Right lobe of liver (tissue), 6 donors: ENCODE measurements at regions not wholly inside any gene's neighbourhood (a gene's known extent, or its start where the extent isn't known, plus 50 kb on each side); places are given as distances from the start of the nearest gene placed in this dataset.

Experiments
- ATAC-seq, 4 donors: fragments of 200-7000 bp; cut with Tn5 transposase; one replicate each; pipeline ENCODE4 v1.9.1; 2020; ENCODE audit warnings: mild to moderate bottlenecking in 4 of 4, moderate library complexity in 4 of 4
- DNase-seq, 3 donors: peaks; one replicate each; pipeline ENCODE4 v3.0.0-alpha.2; 2020
- H3K27ac ChIP-seq, 3 donors: fragments of 200-600 bp; one replicate each; pipeline ENCODE4 v1.8.0; 2022
- H3K27me3 ChIP-seq, 2 donors: fragments of 200-600 bp; one replicate each; pipeline ENCODE4 v1.8.0; 2022
- H3K36me3 ChIP-seq, 4 donors: fragments of 200-600 bp; sonication (generic) in 1 of 4; one replicate each; pipeline versions ENCODE4 v1.5.1 to v1.8.0; 2017 to 2022; ENCODE audit warnings: control low read depth in 1 of 4
- H3K4me1 ChIP-seq, 4 donors: fragments of 200-600 bp; sonication (generic) in 1 of 4; one replicate each; pipeline versions ENCODE4 v1.5.1 to v1.8.0; 2017 to 2022; ENCODE audit warnings: control low read depth in 1 of 4
- H3K4me3 ChIP-seq, 3 donors: fragments of 200-600 bp; one replicate each; pipeline ENCODE4 v1.8.0; 2022
- H3K9me3 ChIP-seq, 4 donors: fragments of 200-600 bp; sonication (generic) in 1 of 4; one replicate each; pipeline versions ENCODE4 v1.5.1 to v1.8.0; 2017 to 2022; ENCODE audit warnings: control low read depth in 1 of 4
- CTCF ChIP-seq, 4 donors: fragments of 200-600 bp in 3 of 4; fragments of 450-650 bp in 1 of 4; IDR thresholded peaks; one replicate each; pipeline versions ENCODE4 v1.5.1 to v1.8.0; 2016 to 2022; ENCODE audit warnings: antibody characterized with exemption in 4 of 4, mild to moderate bottlenecking in 2 of 4
- POLR2A ChIP-seq: fragments of 450-650 bp; IDR thresholded peaks from one replicate; pipeline ENCODE4 v1.6.1; 2017; ENCODE audit warnings: antibody characterized with exemption, mild to moderate bottlenecking
- WGBS: methylation state at CpG from one replicate; pipeline ENCODE4 v1.1.6; 2018; ENCODE audit warnings: low coverage, low lambda C conversion rate; ENCODE audit not compliant: insufficient coverage; ENCODE audit errors: missing lambda C conversion rate; 5-methylcytosine and 5-hydroxymethylcytosine counted together
- intact Hi-C, 2 donors: fragments of 100-400 bp; cut with DNase I; formaldehyde crosslinking; loops; one replicate each; pipeline versions ENCODE4 v1.11.2 to v1.14.1; 2022
- donor health status: DM: no; HTN: yes; CAD: no.
- donor health status: DM: no; HTN: no; CAD: no.
- donor health status: DM: no; HTN: no; CAD: no.
- donor health status: DM: no; HTN: yes; CAD: no.
- donor health status: DM: no; HTN: yes; CAD: no.

GRCh38 chr9:11805969-11806368 lies 887.2 kb upstream of the TYRP1 start:
- intact Hi-C loops = no loop called here
- Histone ChIP-seq H3K27ac (no peak overlapping the region), H3K36me3 (no peaks in the 10 kb centered on the region), H3K4me1 (no peaks in the 10 kb centered on the region), H3K4me3 (no peak overlapping the region), H3K27me3 (no peaks in the 10 kb centered on the region), H3K9me3 (no peaks in the 10 kb centered on the region)
- TF ChIP-seq POLR2A (no peak), CTCF (IDR thresholded peaks at IDR 0.05) (no peak)
- ATAC-seq (no peak), DNase-seq (no peak)
- WGBS = 52% methylated on average over 4 of the region's 5 CpGs

- WGBS = 40% methylated on average over 7 of the region's 7 CpGs
- Histone ChIP-seq H3K4me3 (no peak overlapping the region), H3K27ac (no peak overlapping the region), H3K36me3 (no peaks in the 10 kb centered on the region), H3K4me1 (no peaks in the 10 kb centered on the region), H3K27me3 (no peaks in the 10 kb centered on the region), H3K9me3 (no peaks in the 10 kb centered on the region)
- ATAC-seq (no peak), DNase-seq (no peak)
- intact Hi-C loops = no loop called here
- TF ChIP-seq CTCF (IDR thresholded peaks at IDR 0.05) = no peak
- no peak for TF ChIP-seq POLR2A
Observed at GRCh38 chr9:11821306-11821975, 871.7 kb upstream of the TYRP1 start.

- no peak overlapping the region for H3K27ac ChIP-seq
- DNase-seq (no peak), ATAC-seq (no peak)
- TF ChIP-seq POLR2A (no peak), CTCF (IDR thresholded peaks at IDR 0.05) (no peak)
- H3K4me1 ChIP-seq = no peaks in the 10 kb centered on the region
- no peaks in the 10 kb centered on the region for H3K36me3 ChIP-seq
- no peaks in the 10 kb centered on the region for H3K27me3 ChIP-seq
- H3K4me3 ChIP-seq = no peak overlapping the region
- 64% methylated on average over 3 of the region's 3 CpGs for WGBS
- intact Hi-C loops = no loop called here
- H3K9me3 ChIP-seq = no peaks in the 10 kb centered on the region
Observed at GRCh38 chr9:11828201-11828600, 865.0 kb upstream of the TYRP1 start.

GRCh38 chr9:11833056-11833455 lies 860.1 kb upstream of the TYRP1 start:
- Histone ChIP-seq H3K4me1 (no peaks in the 10 kb centered on the region), H3K4me3 (no peak overlapping the region), H3K27ac (no peak overlapping the region), H3K27me3 (no peaks in the 10 kb centered on the region), H3K9me3 (no peaks in the 10 kb centered on the region), H3K36me3 (no peaks in the 10 kb centered on the region)
- DNase-seq (no peak), ATAC-seq (no peak)
- no peak for TF ChIP-seq CTCF (IDR thresholded peaks at IDR 0.05)
- no peak for TF ChIP-seq POLR2A
- 45% methylated on average over 2 of the region's 2 CpGs for WGBS
- intact Hi-C loops = no loop called here

GRCh38 chr9:11868795-11869194 lies 824.4 kb upstream of the TYRP1 start:
- 37% methylated on average over 1 of the region's 1 CpG for WGBS
- Histone ChIP-seq H3K9me3 (no peaks in the 10 kb centered on the region), H3K4me1 (no peaks in the 10 kb centered on the region), H3K36me3 (no peaks in the 10 kb centered on the region), H3K4me3 (no peak overlapping the region), H3K27me3 (no peaks in the 10 kb centered on the region), H3K27ac (no peak overlapping the region)
- ATAC-seq = no peak
- DNase-seq = no peak
- TF ChIP-seq POLR2A = no peak
- intact Hi-C loops = no loop called here
